Activated naive CD4-positive, alpha-beta T cell treated with anti-CD3 and anti-CD28 coated beads, Interleukin-2, amount 50 U/mL, for 72 hours (primary cell): ENCODE measurements at regions not wholly inside any gene's neighbourhood (a gene's known extent, or its start where the extent isn't known, plus 50 kb on each side); places are given as distances from the start of the nearest gene placed in this dataset.

ENCODE experiments used
- ATAC-seq, 2 donors: fragments of 150-1000 bp; cut with Tn5 transposase; 2 replicates each; pipeline ENCODE4 v1.10.0; 2021; ENCODE audit warnings: mild to moderate bottlenecking in 2 of 2, moderate library complexity in 2 of 2
- DNase-seq, 2 donors: peaks; one replicate each; pipeline ENCODE4 v3.0.0; 2021 to 2022; ENCODE audit warnings: low spot score in 2 of 2
- H3K27ac Mint-ChIP-seq, 2 donors: one replicate each; pipeline ENCODE4 v1.8.0; 2022; ENCODE audit warnings: mild to moderate bottlenecking in 2 of 2, mixed read lengths in 2 of 2
- H3K36me3 Mint-ChIP-seq, 2 donors: one replicate each; pipeline ENCODE4 v1.8.0; 2022; ENCODE audit warnings: mixed read lengths in 2 of 2
- H3K9me3 Mint-ChIP-seq, 2 donors: one replicate each; pipeline ENCODE4 v1.8.0; 2022; ENCODE audit warnings: mixed read lengths in 2 of 2

GRCh38 chr4:181611946-181612600 lies 631.1 kb upstream of the TENM3 start:
- DNase-seq: no peak
- no peak overlapping the region for H3K27ac Mint-ChIP-seq
- ATAC-seq: no peak
- H3K36me3 Mint-ChIP-seq: no peaks in the 10 kb centered on the region
- peaks cover 5 to 7% of the 10 kb centered on the region in 2 donors for H3K9me3 Mint-ChIP-seq

GRCh38 chr4:181613200-181613599 lies 630.0 kb upstream of the TENM3 start:
- H3K36me3 Mint-ChIP-seq: no peaks in the 10 kb centered on the region
- ATAC-seq: no peak
- H3K27ac Mint-ChIP-seq: no peak overlapping the region
- H3K9me3 Mint-ChIP-seq: peaks cover 5 to 7% of the 10 kb centered on the region in 2 donors
- DNase-seq: no peak

DNA sequence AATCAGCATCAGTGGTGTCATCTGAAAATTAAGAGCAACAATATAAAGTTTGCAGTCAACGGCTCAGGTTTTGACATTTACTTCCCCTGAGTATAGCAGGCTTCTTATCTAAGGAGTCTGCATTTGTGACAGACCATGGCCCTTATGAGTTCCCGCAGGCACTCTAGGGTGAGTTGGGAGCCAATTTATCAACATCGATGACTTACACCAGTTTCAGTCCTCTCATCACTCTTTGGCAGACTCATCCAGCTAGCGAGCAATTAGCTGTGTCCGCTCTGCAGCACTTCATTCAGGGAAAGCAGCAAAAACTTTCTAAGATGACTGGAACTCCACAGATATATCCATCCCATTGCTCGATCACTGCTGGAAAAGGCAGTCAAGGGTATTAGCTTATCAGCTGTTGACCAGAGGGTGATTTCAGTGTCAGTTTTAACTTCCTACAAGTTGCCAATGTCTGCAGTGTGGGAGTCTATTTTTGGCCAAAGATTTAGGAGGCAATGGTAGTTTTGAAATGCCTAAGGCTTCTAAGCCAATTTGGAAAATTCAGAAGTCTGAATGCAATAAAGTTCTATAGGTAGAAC lies 625.1 kb upstream of the TENM3 start:
- no peaks in the 10 kb centered on the region for H3K9me3 Mint-ChIP-seq
- H3K27ac Mint-ChIP-seq: no peak overlapping the region
- ATAC-seq: no peak
- no peaks in the 10 kb centered on the region for H3K36me3 Mint-ChIP-seq
- DNase-seq: no peak

DNA sequence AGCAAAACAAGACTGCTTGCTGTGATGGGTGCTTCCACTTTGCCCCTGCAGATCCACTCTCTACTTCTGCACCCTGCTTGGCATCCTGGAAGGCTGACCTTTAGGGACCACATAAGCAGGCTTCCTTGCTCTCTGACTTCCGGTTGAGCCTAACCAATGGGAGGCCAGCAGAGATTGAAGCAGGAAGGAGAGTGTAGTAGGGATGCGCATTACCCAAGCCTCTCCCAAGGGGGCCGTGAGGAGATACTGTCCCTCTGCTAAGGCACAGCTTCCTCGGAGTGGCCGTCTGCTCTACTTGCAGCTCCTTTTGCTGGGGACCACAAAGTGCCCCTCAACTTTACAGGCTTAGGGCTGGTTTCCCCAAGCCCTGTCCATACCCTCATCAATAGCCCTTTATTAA lies 624.3 kb upstream of the TENM3 start:
- no peaks in the 10 kb centered on the region for H3K9me3 Mint-ChIP-seq
- ATAC-seq: no peak
- H3K36me3 Mint-ChIP-seq: no peaks in the 10 kb centered on the region
- DNase-seq: no peak
- no peak overlapping the region for H3K27ac Mint-ChIP-seq

DNA sequence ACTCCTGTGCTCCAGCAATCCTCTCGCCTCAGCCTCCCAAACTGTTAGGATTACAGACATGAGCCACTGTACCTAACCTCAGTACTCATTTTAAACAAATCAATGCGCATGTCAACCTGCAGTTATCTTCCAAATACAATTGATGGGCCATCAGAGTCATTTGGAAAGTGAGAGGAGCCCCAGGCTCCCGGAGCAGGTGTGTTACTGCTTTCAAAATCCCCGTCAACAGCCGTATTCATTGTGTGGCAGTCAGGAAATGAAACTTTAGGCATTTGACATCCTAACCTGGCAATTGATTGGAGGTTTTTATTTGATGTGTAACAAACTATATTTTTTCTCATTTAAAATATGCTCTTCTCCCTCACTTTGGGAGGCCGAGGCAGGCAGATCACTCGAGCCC lies 623.6 kb upstream of the TENM3 start:
- Mint-ChIP-seq H3K36me3 (no peaks in the 10 kb centered on the region), H3K9me3 (peaks cover 0 to 3% of the 10 kb centered on the region in 2 donors), H3K27ac (no peak overlapping the region)
- DNase-seq (no peak), ATAC-seq (no peak)

- ATAC-seq (no peak), DNase-seq (no peak)
- peaks cover 7 to 9% of the 10 kb centered on the region in 2 donors for H3K9me3 Mint-ChIP-seq
- no peak overlapping the region for H3K27ac Mint-ChIP-seq
- H3K36me3 Mint-ChIP-seq: peaks cover 0 to 6% of the 10 kb centered on the region in 2 donors
Measured at GRCh38 chr4:181637186-181638105, 605.8 kb upstream of the TENM3 start.

DNA sequence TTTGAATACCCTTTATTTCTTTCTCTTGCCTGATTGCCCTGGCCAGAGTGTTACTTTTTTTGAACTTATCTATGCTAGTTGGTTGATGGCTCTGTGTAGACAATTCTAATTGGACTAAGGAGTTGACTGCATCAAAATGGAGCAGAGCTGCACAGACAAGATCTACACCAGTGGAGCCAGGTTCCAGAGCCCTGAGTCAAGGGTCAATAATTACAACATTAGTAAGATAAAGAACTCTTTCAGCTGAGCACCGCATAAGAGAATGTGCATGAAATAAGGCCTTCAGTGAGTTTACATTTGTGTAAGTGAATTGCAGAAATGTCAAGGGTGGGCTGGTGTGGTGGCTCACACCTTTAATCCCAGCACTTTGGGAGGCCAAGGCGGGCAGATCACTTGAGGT lies 599.7 kb upstream of the TENM3 start:
- H3K36me3 Mint-ChIP-seq: no peaks in the 10 kb centered on the region
- H3K9me3 Mint-ChIP-seq: peaks cover 0 to 12% of the 10 kb centered on the region in 2 donors
- DNase-seq: no peak
- H3K27ac Mint-ChIP-seq: no peak overlapping the region
- no peak for ATAC-seq

GRCh38 chr4:181645489-181645888 lies 597.7 kb upstream of the TENM3 start:
- Mint-ChIP-seq H3K27ac (no peak overlapping the region), H3K9me3 (peaks cover 6 to 18% of the 10 kb centered on the region in 2 donors), H3K36me3 (peaks cover 0 to 4% of the 10 kb centered on the region in 2 donors)
- no peak for DNase-seq
- no peak for ATAC-seq

DNA sequence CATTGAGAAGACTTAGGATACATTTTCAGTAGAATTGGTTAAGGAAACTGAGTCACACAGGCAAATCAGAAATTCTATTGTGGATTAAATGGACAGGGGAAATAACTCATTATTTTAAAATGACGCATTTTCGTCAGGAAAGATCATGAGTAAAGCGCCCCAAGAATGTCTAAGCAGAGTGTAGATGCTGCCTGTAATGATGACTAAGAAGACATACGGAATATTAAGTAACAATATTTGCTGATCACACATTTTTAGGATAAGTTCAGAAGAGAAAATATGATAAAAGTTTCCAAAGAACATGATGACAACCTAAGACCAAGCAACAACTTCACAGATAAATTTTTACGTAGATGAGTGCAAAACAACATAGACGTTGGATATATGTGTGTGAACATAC lies 596.3 kb upstream of the TENM3 start:
- no peak for ATAC-seq
- Mint-ChIP-seq H3K36me3 (peaks cover 0 to 4% of the 10 kb centered on the region in 2 donors), H3K9me3 (peaks cover 6 to 18% of the 10 kb centered on the region in 2 donors), H3K27ac (no peak overlapping the region)
- no peak for DNase-seq

DNA sequence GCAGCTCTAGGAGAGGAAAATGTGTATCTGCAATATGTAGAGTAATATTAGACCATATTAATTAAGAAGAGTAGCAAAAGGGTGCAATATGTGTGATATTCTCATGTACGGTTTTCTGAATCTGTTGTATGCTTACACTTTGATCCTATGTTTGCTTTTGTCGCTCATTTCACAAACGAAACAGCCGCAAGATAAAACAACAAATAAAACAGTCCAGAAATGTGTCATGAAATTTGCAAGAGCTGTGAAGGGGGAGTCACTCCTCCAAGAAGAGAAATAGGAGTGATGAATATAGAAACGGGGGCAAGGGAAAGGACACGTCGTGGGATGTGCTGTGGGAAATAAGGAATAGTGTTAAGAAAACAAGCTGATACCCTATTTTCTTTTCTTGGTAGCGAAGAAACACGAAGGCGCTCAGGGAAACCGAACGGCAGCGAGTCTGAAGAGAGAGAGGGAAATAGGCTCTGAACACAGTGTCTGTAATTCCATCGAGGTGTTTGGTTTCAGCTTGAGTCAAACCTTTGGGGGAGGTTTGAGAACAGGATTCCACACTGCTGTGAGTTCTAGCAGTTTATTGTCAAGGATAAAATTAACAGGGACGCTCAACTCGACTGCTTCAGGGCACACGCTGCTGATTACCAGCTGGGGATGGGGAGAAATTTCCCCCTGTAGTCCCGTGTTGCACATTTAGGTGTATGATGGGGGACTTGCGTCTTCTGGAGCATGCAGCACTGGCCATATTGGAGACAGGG lies 595.6 kb upstream of the TENM3 start:
- ATAC-seq: no peak

DNA sequence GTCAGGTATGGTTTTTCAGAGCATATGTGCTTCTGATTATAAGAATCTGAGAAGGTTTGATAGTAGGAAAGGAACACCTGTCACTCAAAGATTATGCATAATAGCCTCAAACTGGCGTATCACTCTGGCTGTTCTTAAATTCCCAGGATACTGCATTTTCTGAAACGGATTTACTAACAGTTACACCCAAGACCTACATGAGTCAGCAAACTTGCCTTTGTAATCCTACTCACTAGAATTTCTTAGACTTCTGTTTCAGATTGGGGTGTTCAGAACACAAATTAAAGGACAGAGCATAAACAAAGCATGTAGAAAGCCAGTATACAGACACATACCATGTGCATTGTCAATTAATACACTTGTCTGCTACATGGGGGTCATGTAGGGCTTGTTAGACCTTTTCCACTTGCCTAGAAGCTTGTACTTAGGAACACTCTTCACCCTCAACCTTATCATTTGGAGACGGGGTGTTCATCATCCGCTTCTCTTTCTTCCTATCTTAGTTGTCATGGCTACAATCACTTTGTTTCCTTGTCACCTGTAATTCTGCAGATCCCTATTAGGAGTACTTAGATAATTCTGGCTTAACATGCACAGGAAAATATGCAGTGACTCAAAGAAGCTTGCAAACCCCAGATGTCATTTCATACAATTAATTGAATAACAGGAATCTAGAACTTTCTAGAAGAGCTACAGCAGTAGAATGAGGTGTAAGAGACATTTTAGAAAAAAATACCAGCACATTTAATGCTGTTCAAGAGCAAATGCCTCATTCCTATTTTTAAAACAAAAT lies 593.0 kb upstream of the TENM3 start:
- ATAC-seq (no peak), DNase-seq (no peak)
- H3K36me3 Mint-ChIP-seq: peaks cover 0 to 4% of the 10 kb centered on the region in 2 donors
- peaks cover 20 to 28% of the 10 kb centered on the region in 2 donors for H3K9me3 Mint-ChIP-seq
- H3K27ac Mint-ChIP-seq: no peak overlapping the region

More for the DNA sequence above, 595.6 kb upstream of the TENM3 start:
- DNase-seq: no peak
- H3K36me3 Mint-ChIP-seq: peaks cover 0 to 4% of the 10 kb centered on the region in 2 donors
- no peak overlapping the region for H3K27ac Mint-ChIP-seq
- peaks cover 10 to 23% of the 10 kb centered on the region in 2 donors for H3K9me3 Mint-ChIP-seq

DNA sequence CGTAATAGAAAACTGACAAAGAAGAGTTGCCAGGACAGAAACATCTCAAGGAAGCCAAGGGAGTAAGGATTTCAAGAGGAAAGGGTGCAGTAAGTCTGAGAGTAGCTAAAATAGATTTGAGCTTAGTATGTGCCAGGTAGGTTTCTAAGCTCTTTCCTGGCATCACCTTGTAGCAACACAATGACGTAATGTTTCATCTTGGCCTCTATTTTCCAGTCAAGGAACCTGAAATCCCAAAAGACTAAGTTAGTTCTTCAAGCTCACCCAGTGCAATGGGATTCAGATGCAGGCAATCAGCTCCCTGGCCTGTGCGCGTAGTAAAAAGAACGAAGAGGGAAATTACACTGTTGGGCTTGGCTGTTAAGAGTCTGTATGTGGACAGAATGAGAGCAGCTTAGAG lies 586.5 kb upstream of the TENM3 start:
- DNase-seq (no peak), ATAC-seq (no peak)
- Mint-ChIP-seq H3K36me3 (peaks cover 0 to 7% of the 10 kb centered on the region in 2 donors), H3K9me3 (peaks cover 26 to 29% of the 10 kb centered on the region in 2 donors), H3K27ac (no peak overlapping the region)

DNA sequence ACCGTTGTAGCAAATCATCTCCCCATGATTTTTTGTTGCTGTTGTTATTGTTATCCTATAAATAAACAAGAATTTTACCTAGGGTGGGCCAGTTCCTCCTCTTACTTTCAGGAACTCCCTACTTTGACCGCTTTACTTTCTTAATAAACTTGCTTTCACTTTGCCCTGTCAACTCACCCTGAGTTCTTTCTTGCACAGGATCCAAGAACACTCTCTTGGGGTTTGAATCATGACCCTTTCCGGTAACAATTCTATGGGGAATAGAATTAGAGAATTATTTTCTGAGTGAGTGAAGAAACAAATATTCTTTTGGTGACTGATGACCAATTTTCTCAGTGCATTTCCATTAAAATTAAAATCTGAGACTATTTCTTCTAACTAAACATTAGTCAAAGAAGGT lies 584.0 kb upstream of the TENM3 start:
- Mint-ChIP-seq H3K36me3 (peaks cover 0 to 7% of the 10 kb centered on the region in 2 donors), H3K27ac (no peak overlapping the region), H3K9me3 (peaks cover 17 to 23% of the 10 kb centered on the region in 2 donors)
- DNase-seq (no peak), ATAC-seq (no peak)

DNA sequence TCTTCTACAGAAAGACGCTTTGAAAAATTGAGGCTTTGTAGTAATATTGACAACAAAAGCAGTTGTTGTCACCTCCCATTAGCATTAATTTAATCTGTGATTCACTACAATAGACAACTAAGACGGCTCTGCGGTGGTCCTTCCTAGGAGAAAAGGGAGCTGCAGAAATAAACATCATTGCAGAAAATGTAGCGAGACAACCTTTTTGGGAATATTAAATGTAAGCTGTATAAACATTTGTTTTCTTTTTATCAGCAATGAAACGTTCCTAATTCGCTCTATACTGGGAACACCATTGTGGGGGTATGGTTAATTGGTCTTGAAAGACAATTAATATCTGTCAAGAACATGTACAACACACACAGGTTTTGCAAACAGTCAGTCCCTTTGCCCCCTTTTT lies 583.3 kb upstream of the TENM3 start:
- Mint-ChIP-seq H3K9me3 (peaks cover 15 to 19% of the 10 kb centered on the region in 2 donors), H3K27ac (no peak overlapping the region), H3K36me3 (peaks cover 0 to 7% of the 10 kb centered on the region in 2 donors)
- no peak for DNase-seq
- no peak for ATAC-seq

- Mint-ChIP-seq H3K36me3 (peaks cover 0 to 5% of the 10 kb centered on the region in 2 donors), H3K27ac (no peak overlapping the region), H3K9me3 (peaks cover 6 to 9% of the 10 kb centered on the region in 2 donors)
- ATAC-seq: no peak
- DNase-seq: no peak
Measured at GRCh38 chr4:181661090-181661489, 582.1 kb upstream of the TENM3 start.

DNA sequence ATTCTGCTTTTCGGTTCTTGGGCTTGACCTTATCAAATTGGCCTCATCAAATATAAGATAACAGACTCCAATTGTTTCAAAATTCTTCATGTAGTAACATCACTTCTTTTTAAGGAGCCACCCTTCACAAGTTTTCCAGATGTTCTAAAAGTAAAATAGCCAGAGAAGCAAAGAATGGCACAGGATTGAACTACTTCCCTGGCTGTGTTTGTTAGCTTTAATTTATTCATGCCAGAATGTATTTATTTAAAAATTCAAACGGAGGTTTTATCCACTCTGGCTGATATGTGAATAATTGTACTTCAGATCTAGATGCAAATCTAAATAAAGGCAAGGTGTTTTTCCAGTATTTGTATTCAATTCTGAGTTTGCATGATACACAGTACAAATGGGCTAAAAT lies 581.3 kb upstream of the TENM3 start:
- Mint-ChIP-seq H3K9me3 (peaks cover 0 to 4% of the 10 kb centered on the region in 2 donors), H3K36me3 (no peaks in the 10 kb centered on the region), H3K27ac (no peak overlapping the region)
- no peak for DNase-seq
- no peak for ATAC-seq
